OCI-LY3 (cell line): ENCODE measurements at regions not wholly inside any gene's neighbourhood (a gene's known extent, or its start where the extent isn't known, plus 50 kb on each side); places are given as distances from the start of the nearest gene placed in this dataset.

Source experiments
- H2AFZ ChIP-seq: fragments of 200-600, 300-600 bp; shearing (Covaris generic); 2 replicates; pipeline ENCODE4 v1.6.0; 2014; ENCODE audit warnings: antibody characterized with exemption, low read depth, low read length
- H3K27ac ChIP-seq: fragments of 200-600, 300-600 bp; sonication (generic); 2 replicates; pipeline ENCODE4 v1.5.1; 2014; ENCODE audit warnings: mild to moderate bottlenecking, low read length, moderate library complexity, mixed read lengths
- H3K27me3 ChIP-seq: fragments of 200-600, 300-600 bp; sonication (generic); 2 replicates; pipeline ENCODE4 v1.6.1; 2014; ENCODE audit warnings: low read depth, low read length, mixed read lengths
- H3K36me3 ChIP-seq: fragments of 200-600, 300-600 bp; sonication (generic); replicated peaks from 2 replicates; pipeline ENCODE3; 2014; ENCODE audit warnings: low read depth, low read length, mixed read lengths
- H3K4me1 ChIP-seq: fragments of 300-600, 200-600 bp; sonication (generic); 2 replicates; pipeline ENCODE4 v1.6.1; 2014; ENCODE audit warnings: low read length, mixed read lengths
- H3K4me2 ChIP-seq: fragments of 200-600, 300-600 bp; sonication (generic); 2 replicates; pipeline ENCODE4 v1.6.1; 2014; ENCODE audit warnings: low read length, mixed read lengths
- H3K4me3 ChIP-seq: fragments of 300-600, 200-600 bp; sonication (generic); 2 replicates; pipeline ENCODE4 v1.5.1; 2014; ENCODE audit warnings: antibody characterized with exemption, mild to moderate bottlenecking, low read length, moderate library complexity
- H3K79me2 ChIP-seq: fragments of 300-600, 200-600 bp; shearing (Covaris generic); 2 replicates; pipeline ENCODE4 v1.6.1; 2014; ENCODE audit warnings: mild to moderate bottlenecking, low read length, mixed read lengths
- H3K9ac ChIP-seq: fragments of 300-600, 200-600 bp; shearing (Covaris generic); 2 replicates; pipeline ENCODE4 v1.6.0; 2014; ENCODE audit warnings: mild to moderate bottlenecking, low read length, moderate library complexity
- H3K9me3 ChIP-seq: fragments of 200-600, 300-600 bp; shearing (Covaris generic); 2 replicates; pipeline ENCODE4 v1.6.1; 2014; ENCODE audit warnings: low read length, mixed read lengths; ENCODE audit not compliant: insufficient read depth
- H4K20me1 ChIP-seq: fragments of 200-600, 300-600 bp; sonication (generic); 2 replicates; pipeline ENCODE4 v1.6.1; 2016; ENCODE audit warnings: low read length, mixed read lengths; ENCODE audit not compliant: insufficient read depth
- CTCF ChIP-seq: fragments of 200-600, 300-600 bp; sonication (generic); IDR thresholded peaks from 2 replicates; pipeline ENCODE4 v1.5.1; 2014; ENCODE audit warnings: antibody characterized with exemption, low read length, low read depth
- EZH2phosphoT487 ChIP-seq: fragments of 200-600 bp; shearing (Covaris generic); IDR thresholded peaks from 2 replicates; pipeline ENCODE4 v1.6.1; 2018; ENCODE audit warnings: antibody characterized with exemption, mixed run types, low read depth

- Histone ChIP-seq H2AFZ (no peak overlapping the region), H3K4me1 (peaks cover 10% of the 10 kb centered on the region), H4K20me1 (no peaks in the 10 kb centered on the region), H3K27ac (no peak overlapping the region), H3K27me3 (no peaks in the 10 kb centered on the region), H3K4me2 (no peak overlapping the region), H3K4me3 (no peak overlapping the region), H3K36me3 (no peaks in the 10 kb centered on the region), H3K9me3 (no peaks in the 10 kb centered on the region), H3K79me2 (no peaks in the 10 kb centered on the region), H3K9ac (no peak overlapping the region)
- TF ChIP-seq EZH2phosphoT487 (no peak), CTCF (no peak)
These were observed 50.1 kb upstream of the DEK start for GRCh38 chr6:18314317-18314997.
